HepG2 (cell line): ENCODE measurements at regions not wholly inside any gene's neighbourhood (a gene's known extent, or its start where the extent isn't known, plus 50 kb on each side); places are given as distances from the start of the nearest gene placed in this dataset.
A peak's percentile ranks its signal among the peaks of the same experiment; 100 is the strongest.

Source experiments
- ATAC-seq: fragments of 200-7000 bp; cut with Tn5 transposase; 3 replicates; pipeline ENCODE4 v1.9.1; 2020; ENCODE audit warnings: mild to moderate bottlenecking, moderate library complexity
- BruUV-seq: library from RNA; stranded (reverse); fragments of 400-500 nt; replicated peaks from 2 replicates; lab custom pipeline; 2021; lab: Mats Ljungman, UMichigan
- CTCF ChIA-PET: fragments of 300-600 bp; formaldehyde crosslinking; extraction: SDS; loops from one replicate; lab custom pipeline; 2021; ENCODE audit warnings: low total read pairs, inconsistent platforms, low intra/inter-chr PET ratio; lab: Yijun Ruan, JAX
- POLR2A ChIA-PET: fragments of 350-600 bp; sonication (Branson Sonifier 250); formaldehyde crosslinking; loops from one replicate; lab custom pipeline; 2020; ENCODE audit warnings: antibody characterized with exemption, inconsistent platforms; lab: Yijun Ruan, JAX
- DNase-seq: peaks from one replicate; pipeline ENCODE4 v3.0.0-alpha.2; 2015; ENCODE audit warnings: low spot score
- FAIRE-seq: peaks from 3 replicates; lab custom pipeline; 2011; peaks lifted over from hg19 to GRCh38; lab: Jason Lieb, UNC
- H2AFZ ChIP-seq: one replicate; pipeline ENCODE4 v1.6.1; 2011; ENCODE audit warnings: low read length, inconsistent platforms
- H3K27ac ChIP-seq: fragments of 300-600 bp; 3 replicates; pipeline ENCODE4 v1.8.0; 2011; ENCODE audit warnings: mixed run types, mild to moderate bottlenecking, mixed read lengths, low read length, inconsistent platforms; ENCODE audit not compliant: insufficient read depth; ENCODE audit errors: extremely low read length
- H3K27me3 ChIP-seq, 2 experiments: fragments of 200-600 bp in 1 of 2; 2 replicates in 1 of 2; 3 replicates in 1 of 2; pipeline versions ENCODE4 v1.6.0 to v1.8.0; 2011; ENCODE audit warnings: low read length in 2 of 2, mild to moderate bottlenecking in 2 of 2, moderate library complexity in 2 of 2, inconsistent platforms in 1 of 2; ENCODE audit not compliant: insufficient read depth in 2 of 2, control insufficient read depth in 1 of 2
- H3K36me3 ChIP-seq, 2 experiments: fragments of 200-600 bp in 1 of 2; replicated peaks in 1 of 2; 2 replicates in 1 of 2; 3 replicates in 1 of 2; pipeline versions ENCODE4 v1.5.1 to v1.8.0; 2011; ENCODE audit warnings: low read length in 2 of 2, inconsistent platforms in 1 of 2; ENCODE audit not compliant: insufficient read depth in 2 of 2, control insufficient read depth in 1 of 2
- H3K4me1 ChIP-seq: 2 replicates; pipeline ENCODE4 v1.5.1; 2012; ENCODE audit warnings: low read length, inconsistent platforms; ENCODE audit not compliant: insufficient read depth
- H3K4me2 ChIP-seq: 2 replicates; pipeline ENCODE4 v1.6.0; 2011; ENCODE audit warnings: low read depth, low read length, inconsistent platforms
- H3K4me3 ChIP-seq, 3 experiments: fragments of 200-600 bp in 1 of 3; sonication (generic), shearing (Covaris generic) in 1 of 3; replicated peaks in 1 of 3; 2 replicates each; pipeline ENCODE4 v1.5.1; 2011 to 2016; ENCODE audit warnings: low read length in 3 of 3, inconsistent platforms in 2 of 3, low read depth in 2 of 3, mild to moderate bottlenecking in 2 of 3, control low read depth in 1 of 3, mixed read lengths in 1 of 3; ENCODE audit not compliant: insufficient read depth in 1 of 3
- H3K79me2 ChIP-seq: one replicate; pipeline ENCODE4 v1.6.1; 2011; ENCODE audit warnings: low read length, inconsistent platforms; ENCODE audit not compliant: insufficient read depth
- H3K9ac ChIP-seq: 2 replicates; pipeline ENCODE4 v1.6.0; 2011; ENCODE audit warnings: mild to moderate bottlenecking, low read depth, low read length, inconsistent platforms; ENCODE audit not compliant: insufficient read depth
- H3K9me3 ChIP-seq: 2 replicates; pipeline ENCODE4 v1.5.1; 2012; ENCODE audit warnings: mild to moderate bottlenecking, low read length
- H4K20me1 ChIP-seq: 2 replicates; pipeline ENCODE4 v1.6.0; 2011; ENCODE audit warnings: inconsistent platforms, mild to moderate bottlenecking, low read length, moderate library complexity; ENCODE audit not compliant: insufficient read depth
- JUN ChIP-seq: sonication (generic); formaldehyde crosslinking; IDR thresholded peaks from 2 replicates; pipeline ENCODE4 v1.4.0; 2020; ENCODE audit warnings: mild to moderate bottlenecking, missing genetic modification reagents
- MIER2 ChIP-seq: IDR thresholded peaks from 2 replicates; pipeline ENCODE4 v1.6.1; 2016; ENCODE audit warnings: missing biosample characterization, missing genetic modification reagents
- REPIN1 ChIP-seq: sonication (generic); formaldehyde crosslinking; IDR thresholded peaks from 2 replicates; pipeline ENCODE4 v1.8.0; 2022; ENCODE audit warnings: missing genetic modification reagents, low read depth, mild to moderate bottlenecking, borderline replicate concordance
- REST ChIP-seq, 2 experiments: IDR thresholded peaks; 2 replicates each; pipeline ENCODE4 v1.6.1; 2011 to 2012; ENCODE audit warnings: low read length in 2 of 2, borderline replicate concordance in 1 of 2, low read depth in 1 of 2, mild to moderate bottlenecking in 1 of 2, moderate library complexity in 1 of 2
- STAG1 ChIP-seq: sonication (generic); formaldehyde crosslinking; IDR thresholded peaks from 2 replicates; pipeline ENCODE4 v1.4.0; 2020; ENCODE audit warnings: missing genetic modification reagents
- ZNF264 ChIP-seq: sonication (generic); formaldehyde crosslinking; IDR thresholded peaks from 2 replicates; pipeline ENCODE4 v1.4.0; 2020; ENCODE audit warnings: missing genetic modification reagents
- ZNF777 ChIP-seq: sonication (generic); formaldehyde crosslinking; IDR thresholded peaks from 2 replicates; pipeline ENCODE4 v1.4.0; 2020; ENCODE audit warnings: missing genetic modification reagents
- WGBS: methylation state at CpG from one replicate; pipeline ENCODE4 v1.1.6; 2017; ENCODE audit warnings: low lambda C conversion rate; 5-methylcytosine and 5-hydroxymethylcytosine counted together
- in situ Hi-C: cut with HindIII; loops from 2 replicates; pipeline ENCODE4 v1.10.0; 2017; ENCODE audit warnings: low pct_unique_long_range_greater_than_20kb; ENCODE audit not compliant: extremely low pct_ligation_motif_present
- intact Hi-C: fragments of 100-400 bp; cut with micrococcal nuclease; formaldehyde crosslinking; loops from one replicate; pipeline ENCODE4 v1.10.0; 2022; ENCODE audit not compliant: unreplicated experiment

GRCh38 chr21:33157303-33157702, 72.4 kb upstream of the IFNAR2 start:
- Histone ChIP-seq H3K4me2 (no peak overlapping the region), H3K4me3 (no peak overlapping the region), H4K20me1 (no peaks in the 10 kb centered on the region), H3K4me1 (no peaks in the 10 kb centered on the region), H3K36me3 (no peaks in the 10 kb centered on the region), H3K27me3 (peaks cover 0 to 15% of the 10 kb centered on the region in 2 experiments; a peak in 3 of 5 replicates)
- intact Hi-C loops = no loop called here
- CTCF ChIA-PET = no interaction called here
- 6% methylated on average over 3 of the region's 3 CpGs for WGBS
- in situ Hi-C loops = no loop called here
- no peak for DNase-seq
- TF ChIP-seq STAG1 (CRISPR knock-in tag) = no peak
- TF ChIP-seq ZNF777 (CRISPR knock-in tag) = no peak
- TF ChIP-seq REPIN1 (CRISPR knock-in tag) = no peak
- no peak for TF ChIP-seq ZNF264 (CRISPR knock-in tag)
- TF ChIP-seq MIER2 (CRISPR knock-in tag) = peak; percentile 40; the same call in 1 of the 2 replicates
- TF ChIP-seq JUN (CRISPR knock-in tag) = no peak
- TF ChIP-seq REST (IDR thresholded peaks at IDR 0.05; ENCODE audit: borderline replicate concordance in 1 of 2, low read depth in 1 of 2, low read length in 2 of 2) = peak in 1 of 2 experiments; percentile 87; a peak in 3 of 4 replicates
- TF ChIP-seq, all 625 proteins: peak for 2
- Histone ChIP-seq H3K9ac (no peak overlapping the region), H3K79me2 (no peaks in the 10 kb centered on the region), H3K27ac (no peak overlapping the region), H2AFZ (no peak overlapping the region), H3K9me3 (no peaks in the 10 kb centered on the region; the same call in 1 of the 2 replicates)
- POLR2A ChIA-PET = no interaction called here
- no peak for FAIRE-seq
- ATAC-seq = no peak
- BruUV-seq = no TSS peak
